Colonic mucosa (tissue), 4 donors: ENCODE measurements at regions not wholly inside any gene's neighbourhood (a gene's known extent, or its start where the extent isn't known, plus 50 kb on each side); places are given as distances from the start of the nearest gene placed in this dataset.

Source experiments
- DNase-seq: peaks from one replicate; pipeline ENCODE4 v3.0.0-alpha.2; 2020
- H3K27ac ChIP-seq: fragments of 200-600 bp; one replicate; pipeline ENCODE4 v1.8.0; 2021
- H3K27me3 ChIP-seq: fragments of 200-600 bp; one replicate; pipeline ENCODE4 v1.8.0; 2021
- H3K36me3 ChIP-seq: fragments of 200-600 bp; one replicate; pipeline ENCODE4 v1.8.0; 2021
- H3K4me1 ChIP-seq: fragments of 200-600 bp; one replicate; pipeline ENCODE4 v1.8.0; 2021; ENCODE audit warnings: mild to moderate bottlenecking
- H3K4me3 ChIP-seq: fragments of 200-600 bp; one replicate; pipeline ENCODE4 v1.8.0; 2021
- H3K9ac ChIP-seq, 2 donors: one replicate each; pipeline ENCODE4 v1.7.0; 2013; ENCODE audit warnings: control low read depth in 2 of 2, low read depth in 2 of 2, low read length in 2 of 2
- H3K9me3 ChIP-seq: fragments of 200-600 bp; one replicate; pipeline ENCODE4 v1.8.0; 2021
- intact Hi-C: fragments of 100-400 bp; cut with DNase I; formaldehyde crosslinking; loops from one replicate; pipeline ENCODE4 v1.14.1; 2022
- TF ChIP-seq, protein P1 (sequence below): fragments of 200-600 bp; IDR thresholded peaks from one replicate; pipeline ENCODE4 v1.8.0; 2022; ENCODE audit warnings: antibody characterized with exemption, mild to moderate bottlenecking
- donor health status: healthy.
- donor health status: DM: no; HTN: no; CAD: no.
- donor health status: DM: no; HTN: no; CAD: no.

DNA sequence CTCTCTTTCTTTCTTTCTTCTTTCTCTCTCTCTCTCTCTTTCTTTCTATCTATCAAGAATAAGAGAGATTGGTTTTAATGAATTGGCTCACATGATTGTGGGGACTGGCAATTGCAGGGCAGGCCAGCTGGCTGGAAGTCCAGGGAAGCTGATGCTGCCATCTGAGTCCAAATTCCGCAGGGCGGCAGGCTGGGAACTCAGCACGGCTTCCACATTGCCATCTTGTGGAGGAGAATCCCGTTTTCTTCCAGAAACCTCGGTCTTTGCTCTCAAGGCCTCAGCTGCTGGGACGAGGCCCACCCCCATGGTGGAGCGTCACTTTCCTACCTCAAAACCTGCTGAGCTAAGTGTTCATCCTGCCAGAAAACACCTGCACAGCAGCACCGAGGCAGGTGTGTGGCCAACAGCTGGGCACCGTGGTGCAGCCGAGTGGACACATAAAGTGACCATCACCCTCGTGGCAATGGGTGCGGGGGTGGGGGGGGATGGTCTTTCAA is 58.8 kb upstream of the SLCO4A1 start:
- DNase-seq: no peak
- TF ChIP-seq, protein P1, sequence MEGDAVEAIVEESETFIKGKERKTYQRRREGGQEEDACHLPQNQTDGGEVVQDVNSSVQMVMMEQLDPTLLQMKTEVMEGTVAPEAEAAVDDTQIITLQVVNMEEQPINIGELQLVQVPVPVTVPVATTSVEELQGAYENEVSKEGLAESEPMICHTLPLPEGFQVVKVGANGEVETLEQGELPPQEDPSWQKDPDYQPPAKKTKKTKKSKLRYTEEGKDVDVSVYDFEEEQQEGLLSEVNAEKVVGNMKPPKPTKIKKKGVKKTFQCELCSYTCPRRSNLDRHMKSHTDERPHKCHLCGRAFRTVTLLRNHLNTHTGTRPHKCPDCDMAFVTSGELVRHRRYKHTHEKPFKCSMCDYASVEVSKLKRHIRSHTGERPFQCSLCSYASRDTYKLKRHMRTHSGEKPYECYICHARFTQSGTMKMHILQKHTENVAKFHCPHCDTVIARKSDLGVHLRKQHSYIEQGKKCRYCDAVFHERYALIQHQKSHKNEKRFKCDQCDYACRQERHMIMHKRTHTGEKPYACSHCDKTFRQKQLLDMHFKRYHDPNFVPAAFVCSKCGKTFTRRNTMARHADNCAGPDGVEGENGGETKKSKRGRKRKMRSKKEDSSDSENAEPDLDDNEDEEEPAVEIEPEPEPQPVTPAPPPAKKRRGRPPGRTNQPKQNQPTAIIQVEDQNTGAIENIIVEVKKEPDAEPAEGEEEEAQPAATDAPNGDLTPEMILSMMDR: no peak
- intact Hi-C loops: no loop called here

DNA sequence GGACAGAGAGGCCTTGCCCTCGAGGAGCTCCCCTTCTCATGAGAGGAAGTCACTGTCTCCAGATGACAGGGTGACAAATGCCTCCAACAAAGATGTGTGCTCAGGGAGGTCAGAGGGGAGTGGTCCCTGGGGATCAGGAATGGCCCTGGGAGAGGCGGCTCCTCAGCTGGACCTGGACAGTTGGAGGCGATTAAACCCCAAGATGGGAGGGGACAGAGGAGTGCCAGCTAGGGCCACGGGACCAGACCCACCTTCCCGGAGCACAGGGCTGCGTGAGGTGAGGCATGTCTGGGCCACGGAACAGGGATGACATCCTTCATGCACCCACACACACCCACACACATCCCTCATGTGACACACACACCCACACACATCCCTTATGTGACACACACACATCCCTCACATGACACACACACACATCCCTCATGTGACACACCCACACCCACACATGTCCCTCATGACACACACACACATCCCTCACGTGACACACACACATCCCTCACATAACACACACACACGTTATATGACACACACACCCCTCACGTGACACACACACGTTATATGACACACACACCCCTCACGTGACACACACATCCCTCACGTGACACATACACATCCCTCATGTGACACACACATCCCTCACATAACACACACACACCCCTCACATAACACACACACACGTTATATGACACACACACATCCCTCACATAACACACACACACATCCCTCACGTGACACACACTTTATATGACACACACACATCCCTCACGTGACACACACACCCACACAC is 57.4 kb upstream of the SLCO4A1 start:
- intact Hi-C loops: no loop called here
- no peaks in the 10 kb centered on the region for H3K4me1 ChIP-seq
- H3K36me3 ChIP-seq: no peaks in the 10 kb centered on the region
- TF ChIP-seq, protein P1: no peak
- DNase-seq: no peak
- peaks cover 14% of the 10 kb centered on the region for H3K27me3 ChIP-seq
- H3K9me3 ChIP-seq: no peaks in the 10 kb centered on the region
- H3K4me3 ChIP-seq: no peak overlapping the region
- H3K9ac ChIP-seq: no peak overlapping the region
- no peak overlapping the region for H3K27ac ChIP-seq

More for the DNA sequence above, 58.8 kb upstream of the SLCO4A1 start:
- no peak overlapping the region for H3K27ac ChIP-seq
- H3K9me3 ChIP-seq: no peaks in the 10 kb centered on the region
- no peak overlapping the region for H3K4me3 ChIP-seq
- no peak overlapping the region for H3K9ac ChIP-seq
- no peaks in the 10 kb centered on the region for H3K36me3 ChIP-seq
- peaks cover 18% of the 10 kb centered on the region for H3K27me3 ChIP-seq
- no peaks in the 10 kb centered on the region for H3K4me1 ChIP-seq

DNA sequence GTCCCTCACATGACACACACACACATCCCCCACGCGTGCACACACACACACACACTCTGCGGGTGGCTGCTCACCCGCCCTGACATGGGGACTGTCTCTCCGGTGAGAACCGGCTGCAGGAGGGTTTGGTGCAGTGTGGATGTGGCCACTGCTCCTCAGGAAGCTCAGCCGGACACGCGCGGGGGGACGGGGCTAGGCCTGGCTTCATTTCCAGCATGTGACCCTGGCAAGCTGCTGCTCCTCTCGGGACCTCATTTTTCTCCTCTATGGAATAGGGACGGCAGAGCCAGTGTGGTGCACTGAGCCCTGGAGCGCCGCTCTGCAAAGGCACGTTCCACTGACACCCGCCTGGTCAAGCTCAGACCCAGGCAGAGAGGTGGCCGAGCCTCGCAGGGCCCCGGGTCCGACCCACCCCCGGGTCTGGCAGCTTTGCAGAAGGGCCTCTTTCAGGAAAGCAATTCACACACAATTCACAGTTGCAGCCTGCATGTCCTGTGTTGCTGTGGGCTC is 56.8 kb upstream of the SLCO4A1 start:
- Histone ChIP-seq H3K9me3 (no peaks in the 10 kb centered on the region), H3K4me3 (no peak overlapping the region), H3K27me3 (peaks cover 14% of the 10 kb centered on the region), H3K4me1 (no peaks in the 10 kb centered on the region), H3K9ac (no peak overlapping the region), H3K36me3 (no peaks in the 10 kb centered on the region), H3K27ac (no peak overlapping the region)
- intact Hi-C loops: no loop called here
- TF ChIP-seq, protein P1: no peak
- DNase-seq: no peak

DNA sequence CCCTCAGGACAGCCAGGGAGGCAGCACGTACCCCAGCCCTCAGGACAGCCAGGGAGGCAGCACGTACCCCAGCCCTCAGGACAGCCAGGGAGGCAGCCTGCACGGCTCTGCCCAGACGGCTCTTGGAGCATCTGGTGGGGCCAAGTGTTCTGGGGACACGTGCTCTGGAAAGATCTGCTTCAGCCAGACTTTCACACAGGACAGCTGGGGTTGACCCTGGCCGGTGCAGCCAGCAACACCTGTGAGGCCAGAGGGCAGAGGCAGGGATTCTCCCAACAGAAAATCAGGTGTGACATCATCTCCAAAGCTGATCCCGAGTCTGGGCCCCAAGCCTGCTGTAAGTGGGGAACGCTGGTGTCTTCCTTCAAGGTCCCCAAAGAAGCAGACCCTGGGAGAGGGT is 55.5 kb upstream of the SLCO4A1 start:
- no peak for DNase-seq
- no peak overlapping the region for H3K27ac ChIP-seq
- H3K4me1 ChIP-seq: no peaks in the 10 kb centered on the region
- intact Hi-C loops: no loop called here
- peaks cover 6% of the 10 kb centered on the region for H3K27me3 ChIP-seq
- H3K4me3 ChIP-seq: no peak overlapping the region
- H3K9ac ChIP-seq: no peak overlapping the region
- TF ChIP-seq, protein P1: no peak
- no peaks in the 10 kb centered on the region for H3K9me3 ChIP-seq
- no peaks in the 10 kb centered on the region for H3K36me3 ChIP-seq

DNA sequence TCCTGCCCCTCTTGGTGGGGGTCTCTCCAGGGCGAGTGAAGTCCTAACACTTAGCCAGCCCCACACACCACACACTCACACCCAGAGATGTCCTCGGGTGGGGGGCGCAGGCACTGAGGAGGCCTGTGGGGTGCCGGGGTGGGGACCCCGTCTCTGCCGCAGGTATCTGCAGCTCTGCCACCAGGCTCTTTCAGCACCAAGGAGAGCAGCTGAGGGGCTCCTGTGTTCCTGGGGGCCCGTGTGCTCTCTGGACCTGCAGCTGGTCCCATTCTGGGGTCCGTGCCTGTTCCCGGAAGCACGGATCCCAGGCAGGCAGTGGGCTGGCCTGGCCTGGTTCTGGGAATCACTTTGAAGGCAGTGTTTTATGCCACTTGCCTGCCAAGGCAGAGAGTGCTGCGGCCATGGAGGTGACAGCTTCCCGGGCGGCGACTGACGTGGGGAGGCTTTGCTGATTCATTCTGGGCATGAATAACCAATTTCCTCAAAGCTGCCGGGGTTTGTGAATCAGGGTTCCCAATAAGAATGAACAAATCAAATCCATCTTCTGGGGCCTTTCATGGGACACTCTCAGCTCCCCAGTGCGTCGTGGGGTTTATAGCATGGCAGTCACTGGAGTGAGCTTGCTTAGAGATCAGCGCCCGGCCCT is 54.4 kb upstream of the SLCO4A1 start:
- no peak for DNase-seq
- TF ChIP-seq, protein P1: no peak
- no peaks in the 10 kb centered on the region for H3K27me3 ChIP-seq

More for the DNA sequence above, 54.4 kb upstream of the SLCO4A1 start:
- Histone ChIP-seq H3K4me3 (no peak overlapping the region), H3K9ac (no peak overlapping the region), H3K36me3 (no peaks in the 10 kb centered on the region), H3K4me1 (no peaks in the 10 kb centered on the region), H3K9me3 (no peaks in the 10 kb centered on the region), H3K27ac (no peak overlapping the region)
- intact Hi-C loops: no loop called here
